Sigmoid colon (tissue), 4 donors: ENCODE measurements at regions not wholly inside any gene's neighbourhood (a gene's known extent, or its start where the extent isn't known, plus 50 kb on each side); places are given as distances from the start of the nearest gene placed in this dataset.

Experiments
- EP300 ChIP-seq, 4 donors: sonication (generic); formaldehyde crosslinking; IDR thresholded peaks; one replicate each; pipeline ENCODE4 v1.6.1; 2017; ENCODE audit warnings: antibody characterized with exemption in 4 of 4
- POLR2A ChIP-seq, 2 donors: fragments of 450-650 bp; IDR thresholded peaks; one replicate each; pipeline ENCODE4 v1.6.1; 2016; ENCODE audit warnings: antibody characterized with exemption in 2 of 2, mild to moderate bottlenecking in 2 of 2, moderate library complexity in 2 of 2
- TF ChIP-seq, protein P1 (sequence below), 4 experiments: fragments of 450-650 bp in 3 of 4; fragments of 200-600 bp in 1 of 4; IDR thresholded peaks; one replicate each; pipeline ENCODE4 v1.5.1; 2016 to 2019; ENCODE audit warnings: antibody characterized with exemption in 4 of 4, mild to moderate bottlenecking in 3 of 4, moderate library complexity in 2 of 4

DNA sequence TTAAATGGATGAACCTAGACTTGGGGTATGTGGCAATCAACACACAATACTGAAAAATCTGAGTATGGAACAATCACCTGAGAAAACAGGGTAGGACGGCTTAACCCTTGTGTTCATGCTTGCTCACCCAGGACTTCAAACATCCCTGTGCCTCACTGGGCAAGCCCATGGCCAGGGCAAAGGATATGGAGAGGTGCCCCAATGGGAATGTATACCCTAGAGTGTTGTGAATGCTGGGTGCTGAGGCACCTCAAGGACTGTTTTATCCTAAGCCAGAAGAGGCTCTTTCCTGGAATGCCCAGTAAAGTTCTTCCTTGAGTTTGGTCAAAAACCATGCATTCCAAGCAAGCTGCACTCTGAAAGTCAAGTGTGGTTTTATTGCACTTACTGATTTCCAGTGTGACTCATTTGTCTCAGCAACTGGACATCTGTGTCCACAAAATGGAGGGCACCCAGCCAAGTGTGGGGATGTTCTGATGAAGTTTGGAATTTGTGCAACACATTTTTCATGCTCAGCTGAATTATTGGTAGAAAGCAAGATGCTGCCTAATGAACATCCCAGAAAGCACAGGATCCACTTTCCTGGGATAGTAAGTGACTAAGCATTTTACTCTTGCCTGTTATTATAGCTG is 531.3 kb downstream of the RFC3 start:
- TF ChIP-seq, protein P1, sequence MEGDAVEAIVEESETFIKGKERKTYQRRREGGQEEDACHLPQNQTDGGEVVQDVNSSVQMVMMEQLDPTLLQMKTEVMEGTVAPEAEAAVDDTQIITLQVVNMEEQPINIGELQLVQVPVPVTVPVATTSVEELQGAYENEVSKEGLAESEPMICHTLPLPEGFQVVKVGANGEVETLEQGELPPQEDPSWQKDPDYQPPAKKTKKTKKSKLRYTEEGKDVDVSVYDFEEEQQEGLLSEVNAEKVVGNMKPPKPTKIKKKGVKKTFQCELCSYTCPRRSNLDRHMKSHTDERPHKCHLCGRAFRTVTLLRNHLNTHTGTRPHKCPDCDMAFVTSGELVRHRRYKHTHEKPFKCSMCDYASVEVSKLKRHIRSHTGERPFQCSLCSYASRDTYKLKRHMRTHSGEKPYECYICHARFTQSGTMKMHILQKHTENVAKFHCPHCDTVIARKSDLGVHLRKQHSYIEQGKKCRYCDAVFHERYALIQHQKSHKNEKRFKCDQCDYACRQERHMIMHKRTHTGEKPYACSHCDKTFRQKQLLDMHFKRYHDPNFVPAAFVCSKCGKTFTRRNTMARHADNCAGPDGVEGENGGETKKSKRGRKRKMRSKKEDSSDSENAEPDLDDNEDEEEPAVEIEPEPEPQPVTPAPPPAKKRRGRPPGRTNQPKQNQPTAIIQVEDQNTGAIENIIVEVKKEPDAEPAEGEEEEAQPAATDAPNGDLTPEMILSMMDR (IDR thresholded peaks at IDR 0.05), result no peak
- TF ChIP-seq POLR2A (IDR thresholded peaks at IDR 0.05) (no peak), EP300 (IDR thresholded peaks at IDR 0.05) (no peak)
